ENCODE measurements at regions not wholly inside any gene's neighbourhood (a gene's known extent, or its start where the extent isn't known, plus 50 kb on each side); places are given as distances from the start of the nearest gene placed in this dataset.

GRCh38 chr4:71267244-71267643 is 71.6 kb upstream of the SLC4A4 start:
- 44 to 74% (median 58%) methylated on average over 1 of the region's 1 CpG for WGBS, 5 donors
- TF ChIP-seq, protein P1, sequence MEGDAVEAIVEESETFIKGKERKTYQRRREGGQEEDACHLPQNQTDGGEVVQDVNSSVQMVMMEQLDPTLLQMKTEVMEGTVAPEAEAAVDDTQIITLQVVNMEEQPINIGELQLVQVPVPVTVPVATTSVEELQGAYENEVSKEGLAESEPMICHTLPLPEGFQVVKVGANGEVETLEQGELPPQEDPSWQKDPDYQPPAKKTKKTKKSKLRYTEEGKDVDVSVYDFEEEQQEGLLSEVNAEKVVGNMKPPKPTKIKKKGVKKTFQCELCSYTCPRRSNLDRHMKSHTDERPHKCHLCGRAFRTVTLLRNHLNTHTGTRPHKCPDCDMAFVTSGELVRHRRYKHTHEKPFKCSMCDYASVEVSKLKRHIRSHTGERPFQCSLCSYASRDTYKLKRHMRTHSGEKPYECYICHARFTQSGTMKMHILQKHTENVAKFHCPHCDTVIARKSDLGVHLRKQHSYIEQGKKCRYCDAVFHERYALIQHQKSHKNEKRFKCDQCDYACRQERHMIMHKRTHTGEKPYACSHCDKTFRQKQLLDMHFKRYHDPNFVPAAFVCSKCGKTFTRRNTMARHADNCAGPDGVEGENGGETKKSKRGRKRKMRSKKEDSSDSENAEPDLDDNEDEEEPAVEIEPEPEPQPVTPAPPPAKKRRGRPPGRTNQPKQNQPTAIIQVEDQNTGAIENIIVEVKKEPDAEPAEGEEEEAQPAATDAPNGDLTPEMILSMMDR (IDR thresholded peaks at IDR 0.05) = no peak
- TF ChIP-seq POLR2A (IDR thresholded peaks at IDR 0.05) (no peak), POLR2AphosphoS5 (IDR thresholded peaks at IDR 0.05) (no peak), EP300 (IDR thresholded peaks at IDR 0.05) (no peak)
- Histone ChIP-seq H3K4me3 (no peak overlapping the region), H3K4me1 (peaks cover 0 to 31% (median 15%) of the 10 kb centered on the region in 4 donors), H3K36me3 (no peaks in the 10 kb centered on the region), H3K9me3 (no peaks in the 10 kb centered on the region), H3K27ac (no peak overlapping the region), H3K27me3 (no peaks in the 10 kb centered on the region)
- intact Hi-C loops (cut with DNase I; ENCODE audit: low total_unique reads) = no loop called here
- DNase-seq = no peak

DNA sequence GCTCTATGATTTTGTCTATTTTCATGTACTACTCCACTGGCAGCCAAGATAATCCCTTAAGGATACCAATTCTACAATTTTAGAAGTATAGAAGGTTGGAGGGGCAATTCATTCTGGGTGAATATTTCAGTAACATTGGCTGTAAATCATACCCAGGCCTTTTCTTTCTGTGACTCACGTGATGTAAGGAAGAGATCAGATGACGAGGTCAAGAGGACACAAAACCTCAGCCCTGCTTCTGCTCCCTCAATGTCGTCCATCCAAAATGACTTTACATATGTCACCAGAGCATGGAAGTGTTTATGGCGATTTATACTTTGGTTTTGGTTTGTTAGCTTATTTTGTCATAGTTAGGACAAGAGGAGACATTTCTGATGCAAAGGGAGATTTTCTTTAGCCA is 70.7 kb upstream of the SLC4A4 start:
- intact Hi-C loops (cut with DNase I; ENCODE audit: low total_unique reads) = no loop called here
- no peaks in the 10 kb centered on the region for H3K27me3 ChIP-seq
- H3K4me3 ChIP-seq = no peak overlapping the region
- H3K36me3 ChIP-seq = no peaks in the 10 kb centered on the region
- H3K4me1 ChIP-seq = peaks cover 0 to 30% (median 15%) of the 10 kb centered on the region in 4 donors
- no peak overlapping the region for H3K27ac ChIP-seq
- H3K9me3 ChIP-seq = no peaks in the 10 kb centered on the region
- DNase-seq = no peak
- TF ChIP-seq POLR2A (IDR thresholded peaks at IDR 0.05) (no peak), POLR2AphosphoS5 (IDR thresholded peaks at IDR 0.05) (no peak), EP300 (IDR thresholded peaks at IDR 0.05) (no peak)
- TF ChIP-seq, protein P1 (IDR thresholded peaks at IDR 0.05) = no peak
- 60 to 72% (median 66%) methylated on average over 4 of the region's 4 CpGs for WGBS, 5 donors

DNA sequence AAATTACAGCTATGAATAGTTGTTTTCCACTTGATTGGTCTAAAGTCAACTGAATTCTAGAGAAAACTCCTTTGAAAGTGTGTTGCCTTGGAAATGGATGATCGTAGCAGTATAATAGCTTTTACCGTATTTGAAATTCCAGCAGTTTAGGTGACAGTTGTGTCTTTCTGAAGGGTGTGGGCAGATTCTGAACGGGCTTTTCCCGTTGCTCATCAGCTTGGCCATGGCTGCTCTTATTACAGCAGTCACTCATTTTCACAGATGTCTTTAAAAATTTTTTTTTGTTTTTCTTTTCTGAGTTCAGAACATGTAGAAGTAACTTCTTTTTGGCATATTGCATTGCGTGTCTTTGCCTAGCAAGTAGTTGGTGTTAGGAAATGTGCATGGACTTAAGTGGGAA is 69.6 kb upstream of the SLC4A4 start:
- Histone ChIP-seq H3K4me3 (no peak overlapping the region), H3K27me3 (no peaks in the 10 kb centered on the region), H3K9me3 (no peaks in the 10 kb centered on the region), H3K4me1 (peaks cover 0 to 30% (median 15%) of the 10 kb centered on the region in 4 donors), H3K27ac (no peak overlapping the region), H3K36me3 (no peaks in the 10 kb centered on the region)
- TF ChIP-seq EP300 (IDR thresholded peaks at IDR 0.05) (no peak), POLR2AphosphoS5 (IDR thresholded peaks at IDR 0.05) (no peak), POLR2A (IDR thresholded peaks at IDR 0.05) (no peak)
- TF ChIP-seq, protein P1 (IDR thresholded peaks at IDR 0.05) = no peak
- no peak for DNase-seq
- intact Hi-C loops (cut with DNase I; ENCODE audit: low total_unique reads) = no loop called here
- 91 to 97% (median 96%) methylated on average over 5 of the region's 5 CpGs for WGBS, 5 donors

GRCh38 chr4:71270901-71271300 is 67.9 kb upstream of the SLC4A4 start:
- no peaks in the 10 kb centered on the region for H3K27me3 ChIP-seq
- H3K4me3 ChIP-seq = no peak overlapping the region
- H3K4me1 ChIP-seq = peaks cover 0 to 40% (median 20%) of the 10 kb centered on the region in 4 donors
- no peak for TF ChIP-seq POLR2A (IDR thresholded peaks at IDR 0.05)
- TF ChIP-seq, protein P1 (IDR thresholded peaks at IDR 0.05) = peak in 3 of 7 experiments; percentile 1 to 28 (median 13)
- no peak for TF ChIP-seq EP300 (IDR thresholded peaks at IDR 0.05)
- peak; percentile 33 to 66 for DNase-seq
- H3K27ac ChIP-seq = no peak overlapping the region
- H3K9me3 ChIP-seq = no peaks in the 10 kb centered on the region
- intact Hi-C loops (cut with DNase I; ENCODE audit: low total_unique reads) = no loop called here
- H3K36me3 ChIP-seq = no peaks in the 10 kb centered on the region
- 16 to 35% (median 21%) methylated on average over 1 of the region's 1 CpG for WGBS, 5 donors
